Frontal cortex (tissue), 3 donors: ENCODE measurements at regions not wholly inside any gene's neighbourhood (a gene's known extent, or its start where the extent isn't known, plus 50 kb on each side); places are given as distances from the start of the nearest gene placed in this dataset.
"Not testable (repeated sequence)": the region's sequence is repeated elsewhere in the genome, so short reads cannot be mapped to it uniquely, and the experiment has no call there.

Source experiments
- DNase-seq, 2 donors: peaks; one replicate each; pipeline ENCODE4 v3.0.0; 2012; ENCODE audit warnings: low spot score in 2 of 2
- FAIRE-seq: peaks from 2 replicates; lab custom pipeline; 2012; peaks lifted over from hg19 to GRCh38; lab: Jason Lieb, UNC
- donor health status: control.
- donor health status: control.
- donor health status: control.

DNA sequence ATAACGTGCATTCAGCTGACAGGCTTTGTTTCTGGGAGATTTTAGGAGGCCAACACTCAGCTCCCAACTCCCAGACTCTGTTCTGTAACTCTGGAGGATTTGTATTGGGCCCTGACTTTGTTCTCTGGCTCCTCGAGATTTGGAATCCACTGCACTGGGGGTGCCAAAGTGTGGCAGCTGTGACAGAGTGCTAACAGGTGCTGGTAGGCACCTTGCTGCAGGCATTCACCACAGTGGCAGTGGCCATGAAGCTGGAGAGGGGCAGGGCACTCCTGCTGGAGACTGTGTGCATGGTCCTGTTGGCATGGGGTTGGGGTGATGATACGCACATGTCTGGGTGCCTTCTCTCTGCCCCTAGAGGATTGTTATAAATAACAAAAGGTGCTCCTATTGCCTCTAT, 1094.9 kb upstream of the SLIT2 start:
- FAIRE-seq (no peak), DNase-seq (no peak)

GRCh38 chr4:19155568-19155967, 1096.1 kb upstream of the SLIT2 start:
- DNase-seq = no peak
- no peak for FAIRE-seq

- FAIRE-seq, DNase-seq: not testable (repeated sequence)
Measured at GRCh38 chr4:19154267-19154666, 1097.4 kb upstream of the SLIT2 start.

GRCh38 chr4:19152264-19152663, 1099.4 kb upstream of the SLIT2 start:
- DNase-seq = no peak
- no peak for FAIRE-seq

GRCh38 chr4:19151684-19152083, 1100.0 kb upstream of the SLIT2 start:
- FAIRE-seq = no peak
- DNase-seq = no peak

DNA sequence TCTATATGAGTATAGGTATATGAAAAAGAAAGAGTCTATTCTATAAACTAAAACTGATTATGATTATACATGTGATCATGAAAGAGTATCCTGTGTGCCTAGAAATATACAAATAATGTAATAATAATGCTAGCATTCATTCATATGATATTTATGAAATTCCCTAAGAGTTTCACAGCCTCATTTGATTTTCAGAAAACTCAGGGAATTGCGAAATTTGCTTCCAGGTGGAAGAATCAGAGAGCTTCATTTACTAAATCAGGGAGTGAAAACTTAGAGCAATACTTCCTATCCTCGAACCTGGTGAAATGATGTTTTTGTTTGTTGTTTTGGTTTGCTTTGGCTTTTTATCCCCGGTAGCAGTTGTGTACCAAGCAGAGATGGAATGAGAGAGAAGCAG, 1105.7 kb upstream of the SLIT2 start:
- no peak for FAIRE-seq
- DNase-seq = no peak

DNA sequence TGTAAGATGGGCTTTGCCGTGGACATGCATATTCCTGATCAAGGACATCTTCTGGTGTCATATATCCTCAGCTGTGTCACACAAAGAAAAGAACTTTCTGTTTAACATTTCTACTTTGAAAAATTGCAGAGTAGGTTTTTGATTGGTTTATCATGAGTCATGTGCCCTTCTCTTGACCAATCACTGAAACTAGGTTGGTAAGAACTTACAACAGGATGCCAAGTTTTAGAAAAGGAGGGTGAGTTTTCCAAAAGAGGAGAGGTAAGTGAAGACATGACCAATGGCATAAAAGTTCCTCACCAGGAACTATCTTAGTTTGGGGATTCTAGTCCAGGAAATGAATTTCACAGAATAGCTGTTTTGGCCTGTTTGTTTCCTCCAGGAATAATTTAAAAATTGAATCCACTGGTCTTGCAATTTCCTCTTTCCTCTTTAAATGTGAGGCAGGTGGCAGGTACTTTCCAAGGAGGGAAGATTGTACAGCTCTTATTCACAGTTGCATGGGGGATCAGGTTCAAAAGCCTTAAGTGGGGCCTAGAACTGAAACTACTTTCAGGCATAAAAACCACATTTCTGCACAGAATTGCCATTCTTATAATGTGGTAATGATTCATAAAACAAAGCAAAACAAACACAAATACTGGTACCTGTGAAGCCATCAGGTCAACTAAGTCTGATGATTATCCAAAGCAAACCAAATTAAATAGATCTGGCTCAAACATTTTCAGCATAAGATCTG, 1114.5 kb upstream of the LCORL start:
- DNase-seq = no peak
- FAIRE-seq = no peak

GRCh38 chr4:19134685-19135084, 1113.1 kb upstream of the LCORL start:
- FAIRE-seq = no peak
- no peak for DNase-seq

- FAIRE-seq (no peak), DNase-seq (no peak)
Measured at GRCh38 chr4:19133315-19133714, 1111.8 kb upstream of the LCORL start.

DNA sequence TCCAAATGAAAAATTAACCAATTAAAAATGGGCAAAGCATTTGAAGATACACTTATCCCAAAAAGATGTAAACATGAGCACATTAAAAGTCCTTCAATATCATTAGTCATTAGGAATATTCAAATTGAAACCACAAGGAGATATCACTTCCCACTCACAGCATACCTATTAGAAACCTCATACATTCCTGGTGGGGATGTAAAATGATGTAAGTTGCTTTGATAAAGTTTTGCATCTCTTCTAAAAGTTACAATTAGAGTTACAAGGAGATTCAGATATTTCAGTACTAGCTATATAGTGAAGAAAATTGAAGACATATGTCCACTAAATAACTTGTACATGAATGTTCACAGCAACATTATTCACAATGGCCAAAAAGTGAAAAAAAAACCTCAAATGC, 1109.3 kb upstream of the LCORL start:
- DNase-seq = no peak
- FAIRE-seq = no peak

DNA sequence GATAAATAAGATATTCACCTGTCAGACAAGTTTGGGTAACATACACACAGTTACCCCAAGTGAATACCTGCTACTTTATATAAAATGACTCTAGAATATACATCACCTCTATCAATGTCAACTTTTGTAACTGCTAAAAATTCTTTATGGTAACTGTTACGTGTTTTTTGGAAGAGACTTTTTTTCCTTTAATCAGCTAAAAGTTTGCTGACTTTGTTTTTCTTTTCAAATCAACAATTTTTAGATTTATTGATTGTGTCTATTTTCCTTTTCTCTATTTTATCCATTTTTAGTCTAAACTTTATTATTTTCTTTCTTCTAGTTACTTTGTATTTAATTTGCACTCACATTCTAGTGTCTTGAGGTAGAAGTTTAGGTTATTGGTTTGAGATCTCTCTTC, 1106.6 kb upstream of the LCORL start:
- DNase-seq (no peak), FAIRE-seq (no peak)

- no peak for DNase-seq
- no peak for FAIRE-seq
Measured at GRCh38 chr4:19126903-19127302, 1105.3 kb upstream of the LCORL start.

DNA sequence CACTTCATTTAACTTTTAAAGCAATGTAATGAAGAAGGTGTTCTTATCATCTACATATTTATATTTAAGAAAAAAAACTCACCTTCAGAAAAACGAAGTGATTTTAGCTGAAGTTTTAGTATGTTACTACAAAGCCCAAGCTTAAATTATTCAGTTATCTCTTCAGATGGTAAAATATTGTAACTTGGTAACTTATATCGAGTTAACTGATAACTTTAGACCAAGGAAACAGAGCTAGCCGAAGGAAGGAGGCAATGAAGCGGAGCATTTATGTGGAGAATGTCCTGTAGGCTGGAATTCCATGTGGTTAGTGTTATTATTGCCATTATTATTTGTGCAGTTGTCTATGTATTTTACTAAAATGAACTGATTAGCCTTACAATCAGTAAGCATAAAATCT, 1102.1 kb upstream of the LCORL start:
- FAIRE-seq = no peak
- DNase-seq = no peak

GRCh38 chr4:19119904-19120560, 1098.5 kb upstream of the LCORL start:
- FAIRE-seq (no peak), DNase-seq (no peak)

GRCh38 chr4:19117022-19117421, 1095.5 kb upstream of the LCORL start:
- no peak for FAIRE-seq
- DNase-seq = no peak

DNA sequence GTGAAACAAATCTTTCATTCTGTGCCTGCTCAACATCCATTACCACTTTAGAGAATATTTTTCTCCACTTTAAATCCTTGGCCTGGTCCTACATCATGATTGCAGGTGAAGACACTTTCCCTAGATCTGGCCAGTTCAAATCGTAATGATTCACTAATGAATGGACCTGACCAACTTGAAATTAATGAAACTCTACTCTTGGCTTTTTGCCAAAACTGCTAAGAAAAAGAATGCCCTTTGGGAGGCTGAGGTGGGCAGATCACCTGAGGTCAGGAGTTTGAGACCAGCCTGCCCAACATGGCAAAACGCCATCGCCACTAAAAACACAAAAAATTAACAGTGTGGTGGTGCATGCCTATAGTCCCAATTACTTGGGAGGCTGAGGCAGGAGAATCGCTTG, 1082.6 kb upstream of the LCORL start:
- DNase-seq (no peak), FAIRE-seq (no peak)

GRCh38 chr4:19095491-19096046, 1074.0 kb upstream of the LCORL start:
- no peak for FAIRE-seq
- no peak for DNase-seq

DNA sequence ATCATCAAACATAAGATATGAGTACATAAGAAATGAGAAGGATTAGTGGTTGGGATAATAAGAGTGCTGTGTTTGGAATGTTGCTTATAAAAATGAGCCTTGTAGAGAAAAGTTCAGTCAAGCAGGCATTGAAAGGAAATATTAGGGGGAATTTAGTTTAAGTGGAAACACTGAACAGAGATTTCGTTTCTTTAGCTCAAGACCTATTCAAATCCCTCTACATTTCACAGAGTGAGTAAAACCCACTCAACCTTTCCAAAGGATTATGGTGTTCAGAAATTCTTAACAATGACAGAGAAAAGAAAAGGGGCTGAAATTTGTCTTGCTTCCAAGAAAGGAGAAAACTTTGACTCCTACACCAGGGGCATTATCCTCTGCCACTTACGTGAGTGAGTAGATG, 1072.4 kb upstream of the LCORL start:
- no peak for FAIRE-seq
- DNase-seq = no peak

GRCh38 chr4:19092797-19093196, 1071.2 kb upstream of the LCORL start:
- FAIRE-seq = no peak
- no peak for DNase-seq

DNA sequence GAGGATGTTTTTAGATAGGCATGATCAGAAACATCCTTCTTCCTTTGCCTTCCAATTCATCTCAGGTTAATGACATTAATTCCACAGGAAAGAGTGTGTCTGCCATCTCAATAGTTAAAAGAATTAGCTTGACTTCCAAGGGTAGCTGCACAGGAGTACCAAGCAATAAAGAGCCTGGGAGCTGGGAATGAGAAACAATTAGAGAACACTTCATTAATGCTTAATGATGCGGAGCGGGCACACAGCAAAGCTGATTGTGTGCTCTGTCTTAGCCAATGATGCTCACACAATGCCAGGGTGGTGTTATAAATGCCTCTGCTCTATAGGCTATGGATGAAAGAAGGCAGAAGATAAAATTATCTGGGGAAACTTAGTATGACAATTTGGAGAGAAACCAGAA, 1052.5 kb upstream of the LCORL start:
- DNase-seq (no peak), FAIRE-seq (no peak)

- DNase-seq = no peak
- no peak for FAIRE-seq
Measured at GRCh38 chr4:19063662-19064061, 1042.1 kb upstream of the LCORL start.

DNA sequence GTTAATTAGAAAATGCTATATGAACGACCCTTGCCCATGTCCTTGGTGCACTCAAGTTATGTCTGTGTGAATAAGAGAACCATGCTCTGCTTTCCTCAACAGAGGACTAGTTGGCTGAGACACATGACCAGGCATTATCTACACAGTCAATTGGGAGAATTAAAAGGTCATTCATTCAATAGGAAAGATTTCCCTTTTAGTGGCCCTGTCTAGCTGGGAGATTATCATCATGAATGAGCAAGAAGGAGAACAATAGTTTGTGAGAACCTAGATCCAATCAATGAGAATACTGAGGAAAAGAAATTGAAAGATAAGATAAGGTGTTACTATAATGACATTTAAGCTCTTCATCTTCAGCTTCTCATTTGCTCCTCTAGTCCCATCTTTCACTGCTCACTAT, 1033.4 kb upstream of the LCORL start:
- no peak for FAIRE-seq
- DNase-seq = no peak
